HepG2 (cell line): ENCODE measurements at regions not wholly inside any gene's neighbourhood (a gene's known extent, or its start where the extent isn't known, plus 50 kb on each side); places are given as distances from the start of the nearest gene placed in this dataset.

Experiments used
- ATAC-seq: fragments of 200-7000 bp; cut with Tn5 transposase; 3 replicates; pipeline ENCODE4 v1.9.1; 2020; ENCODE audit warnings: mild to moderate bottlenecking, moderate library complexity
- BruUV-seq: library from RNA; stranded (reverse); fragments of 400-500 nt; replicated peaks from 2 replicates; lab custom pipeline; 2021; lab: Mats Ljungman, UMichigan
- CTCF ChIA-PET: fragments of 300-600 bp; formaldehyde crosslinking; extraction: SDS; loops from one replicate; lab custom pipeline; 2021; ENCODE audit warnings: low total read pairs, inconsistent platforms, low intra/inter-chr PET ratio; lab: Yijun Ruan, JAX
- POLR2A ChIA-PET: fragments of 350-600 bp; sonication (Branson Sonifier 250); formaldehyde crosslinking; loops from one replicate; lab custom pipeline; 2020; ENCODE audit warnings: antibody characterized with exemption, inconsistent platforms; lab: Yijun Ruan, JAX
- DNase-seq: peaks from one replicate; pipeline ENCODE4 v3.0.0-alpha.2; 2015; ENCODE audit warnings: low spot score
- FAIRE-seq: peaks from 3 replicates; lab custom pipeline; 2011; peaks lifted over from hg19 to GRCh38; lab: Jason Lieb, UNC
- H2AFZ ChIP-seq: one replicate; pipeline ENCODE4 v1.6.1; 2011; ENCODE audit warnings: low read length, inconsistent platforms
- H3K27ac ChIP-seq: fragments of 300-600 bp; 3 replicates; pipeline ENCODE4 v1.8.0; 2011; ENCODE audit warnings: mixed run types, mild to moderate bottlenecking, mixed read lengths, low read length, inconsistent platforms; ENCODE audit not compliant: insufficient read depth; ENCODE audit errors: extremely low read length
- H3K27me3 ChIP-seq, 2 experiments: fragments of 200-600 bp in 1 of 2; 2 replicates in 1 of 2; 3 replicates in 1 of 2; pipeline versions ENCODE4 v1.6.0 to v1.8.0; 2011; ENCODE audit warnings: low read length in 2 of 2, mild to moderate bottlenecking in 2 of 2, moderate library complexity in 2 of 2, inconsistent platforms in 1 of 2; ENCODE audit not compliant: insufficient read depth in 2 of 2, control insufficient read depth in 1 of 2
- H3K36me3 ChIP-seq, 2 experiments: fragments of 200-600 bp in 1 of 2; replicated peaks in 1 of 2; 2 replicates in 1 of 2; 3 replicates in 1 of 2; pipeline versions ENCODE4 v1.5.1 to v1.8.0; 2011; ENCODE audit warnings: low read length in 2 of 2, inconsistent platforms in 1 of 2; ENCODE audit not compliant: insufficient read depth in 2 of 2, control insufficient read depth in 1 of 2
- H3K4me1 ChIP-seq: 2 replicates; pipeline ENCODE4 v1.5.1; 2012; ENCODE audit warnings: low read length, inconsistent platforms; ENCODE audit not compliant: insufficient read depth
- H3K4me2 ChIP-seq: 2 replicates; pipeline ENCODE4 v1.6.0; 2011; ENCODE audit warnings: low read depth, low read length, inconsistent platforms
- H3K4me3 ChIP-seq, 3 experiments: fragments of 200-600 bp in 1 of 3; sonication (generic), shearing (Covaris generic) in 1 of 3; replicated peaks in 1 of 3; 2 replicates each; pipeline ENCODE4 v1.5.1; 2011 to 2016; ENCODE audit warnings: low read length in 3 of 3, inconsistent platforms in 2 of 3, low read depth in 2 of 3, mild to moderate bottlenecking in 2 of 3, control low read depth in 1 of 3, mixed read lengths in 1 of 3; ENCODE audit not compliant: insufficient read depth in 1 of 3
- H3K79me2 ChIP-seq: one replicate; pipeline ENCODE4 v1.6.1; 2011; ENCODE audit warnings: low read length, inconsistent platforms; ENCODE audit not compliant: insufficient read depth
- H3K9ac ChIP-seq: 2 replicates; pipeline ENCODE4 v1.6.0; 2011; ENCODE audit warnings: mild to moderate bottlenecking, low read depth, low read length, inconsistent platforms; ENCODE audit not compliant: insufficient read depth
- H3K9me3 ChIP-seq: 2 replicates; pipeline ENCODE4 v1.5.1; 2012; ENCODE audit warnings: mild to moderate bottlenecking, low read length
- H4K20me1 ChIP-seq: 2 replicates; pipeline ENCODE4 v1.6.0; 2011; ENCODE audit warnings: inconsistent platforms, mild to moderate bottlenecking, low read length, moderate library complexity; ENCODE audit not compliant: insufficient read depth
- ARNT ChIP-seq: fragments of 450-650 bp; IDR thresholded peaks from 2 replicates; pipeline ENCODE4 v1.6.1; 2017
- DNMT3B ChIP-seq: conservative IDR thresholded peaks from 2 replicates; pipeline ENCODE4 v1.6.1; 2016; ENCODE audit warnings: missing biosample characterization, control low read depth
- JARID2 ChIP-seq: sonication (generic); formaldehyde crosslinking; IDR thresholded peaks from 2 replicates; pipeline ENCODE4 v1.8.1; 2023; ENCODE audit warnings: missing genetic modification reagents, inconsistent platforms; ENCODE audit not compliant: insufficient replicate concordance
- KAT7 ChIP-seq: IDR thresholded peaks from 2 replicates; pipeline ENCODE4 v1.6.1; 2018; ENCODE audit warnings: borderline replicate concordance, missing compliant biosample characterization
- MAFF ChIP-seq: IDR thresholded peaks from 2 replicates; pipeline ENCODE4 v1.6.1; 2011; ENCODE audit warnings: low read depth, low read length, improper control_type of control experiment
- MAFK ChIP-seq, 2 experiments: IDR thresholded peaks in 1 of 2; conservative IDR thresholded peaks in 1 of 2; 2 replicates each; pipeline ENCODE4 v1.6.1; 2011; ENCODE audit warnings: improper control_type of control experiment in 2 of 2, low read length in 2 of 2
- RAD21 ChIP-seq: fragments of 450-650 bp; formaldehyde crosslinking; IDR thresholded peaks from 2 replicates; pipeline ENCODE4 v1.5.0; 2020; ENCODE audit warnings: mild to moderate bottlenecking
- RFX1 ChIP-seq: fragments of 450-650 bp; IDR thresholded peaks from 2 replicates; pipeline ENCODE4 v1.6.1; 2017
- SIX1 ChIP-seq: sonication (generic); formaldehyde crosslinking; IDR thresholded peaks from 2 replicates; pipeline ENCODE4 v1.4.0; 2020; ENCODE audit warnings: missing genetic modification reagents, borderline replicate concordance
- SMARCC2 ChIP-seq: fragments of 450-650 bp; IDR thresholded peaks from 2 replicates; pipeline ENCODE4 v1.6.1; 2017; ENCODE audit warnings: antibody characterized with exemption, mild to moderate bottlenecking
- TOPORS ChIP-seq: sonication (generic); formaldehyde crosslinking; IDR thresholded peaks from 2 replicates; pipeline ENCODE4 v1.8.0; 2023; ENCODE audit warnings: mild to moderate bottlenecking, missing genetic modification reagents
- ZMYM4 ChIP-seq: sonication (generic); formaldehyde crosslinking; IDR thresholded peaks from 2 replicates; pipeline ENCODE4 v1.8.1; 2023; ENCODE audit warnings: mild to moderate bottlenecking, missing genetic modification reagents
- ZNF17 ChIP-seq: sonication (generic); formaldehyde crosslinking; IDR thresholded peaks from 2 replicates; pipeline ENCODE4 v1.5.0; 2020; ENCODE audit warnings: mild to moderate bottlenecking, missing genetic modification reagents
- ZNF205 ChIP-seq: IDR thresholded peaks from 2 replicates; pipeline ENCODE4 v1.6.1; 2018; ENCODE audit warnings: missing biosample characterization, missing genetic modification reagents
- ZNF563 ChIP-seq: sonication (generic); formaldehyde crosslinking; IDR thresholded peaks from 2 replicates; pipeline ENCODE4 v1.8.0; 2022; ENCODE audit warnings: mild to moderate bottlenecking, moderate library complexity, missing genetic modification reagents
- ZSCAN22 ChIP-seq: sonication (generic); formaldehyde crosslinking; IDR thresholded peaks from 2 replicates; pipeline ENCODE4 v1.4.0; 2020; ENCODE audit warnings: mild to moderate bottlenecking, missing genetic modification reagents
- WGBS: methylation state at CpG from one replicate; pipeline ENCODE4 v1.1.6; 2017; ENCODE audit warnings: low lambda C conversion rate; 5-methylcytosine and 5-hydroxymethylcytosine counted together
- in situ Hi-C: cut with HindIII; loops from 2 replicates; pipeline ENCODE4 v1.10.0; 2017; ENCODE audit warnings: low pct_unique_long_range_greater_than_20kb; ENCODE audit not compliant: extremely low pct_ligation_motif_present
- intact Hi-C: fragments of 100-400 bp; cut with micrococcal nuclease; formaldehyde crosslinking; loops from one replicate; pipeline ENCODE4 v1.10.0; 2022; ENCODE audit not compliant: unreplicated experiment
- TF ChIP-seq, protein P1 (sequence below): sonication (generic); formaldehyde crosslinking; IDR thresholded peaks from 2 replicates; pipeline ENCODE4 v1.8.0; 2022; ENCODE audit warnings: low read depth, missing genetic modification reagents
- TF ChIP-seq, protein P2 (sequence below): IDR thresholded peaks from 2 replicates; pipeline ENCODE4 v1.6.1; 2016; ENCODE audit warnings: missing biosample characterization, missing genetic modification reagents, low read depth

DNA sequence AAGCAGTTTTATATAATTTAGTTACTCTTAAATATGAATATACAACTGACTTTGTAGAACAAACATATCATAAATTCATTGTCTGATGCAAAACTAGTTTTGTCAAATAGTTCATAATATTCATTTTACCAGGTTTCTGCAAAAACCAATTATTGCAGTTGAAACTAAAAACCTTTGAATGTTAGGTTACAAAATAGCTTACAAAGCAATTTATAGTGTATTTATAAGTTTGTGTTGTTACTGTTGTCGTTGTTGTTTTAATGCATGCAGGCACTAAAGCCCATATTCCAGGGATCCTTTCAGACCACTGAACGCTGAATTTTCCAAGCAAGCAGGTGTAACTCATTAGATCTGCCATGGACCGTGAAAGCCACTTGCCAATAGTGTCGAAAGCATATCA, 427.6 kb downstream of the ZFHX3 start:
- ChIA-PET POLR2A (interaction anchor here (0.8 kb wide), 1 partner anchor 23 kb away, joined by 3 read pairs; no protein-coding TSS in a partner anchor), CTCF (no interaction called here)
- peaks cover 0 to 2% of the 10 kb centered on the region in 2 experiments; a peak in 1 of 5 replicates for H3K36me3 ChIP-seq
- H2AFZ ChIP-seq: no peak overlapping the region
- no peak for DNase-seq
- 92% methylated on average over 4 of the region's 4 CpGs for WGBS
- in situ Hi-C loops (no loop called here), intact Hi-C loops (no loop called here)
- no peaks in the 10 kb centered on the region for H3K9me3 ChIP-seq
- BruUV-seq: no TSS peak
- no peaks in the 10 kb centered on the region for H3K4me1 ChIP-seq
- H3K27me3 ChIP-seq: no peaks in the 10 kb centered on the region
- H3K9ac ChIP-seq: no peak overlapping the region
- no peak overlapping the region for H3K27ac ChIP-seq
- TF ChIP-seq ZNF17 (CRISPR knock-in tag) (no peak), RAD21 (CRISPR knock-in tag) (no peak), MAFF (peak; percentile 84), MAFK (conservative IDR thresholded peaks at IDR 0.05 in 1 of 2, IDR thresholded peaks at IDR 0.05 in 1 of 2; ENCODE audit: low read length in 2 of 2) (peak; percentile 87 to 89), ZSCAN22 (CRISPR knock-in tag) (no peak), SMARCC2 (no peak)
- H3K79me2 ChIP-seq: peaks cover 2% of the 10 kb centered on the region
- H3K4me3 ChIP-seq: no peak overlapping the region
- FAIRE-seq: no peak
- no peaks in the 10 kb centered on the region for H4K20me1 ChIP-seq
- no peak overlapping the region for H3K4me2 ChIP-seq
- no peak for ATAC-seq

DNA sequence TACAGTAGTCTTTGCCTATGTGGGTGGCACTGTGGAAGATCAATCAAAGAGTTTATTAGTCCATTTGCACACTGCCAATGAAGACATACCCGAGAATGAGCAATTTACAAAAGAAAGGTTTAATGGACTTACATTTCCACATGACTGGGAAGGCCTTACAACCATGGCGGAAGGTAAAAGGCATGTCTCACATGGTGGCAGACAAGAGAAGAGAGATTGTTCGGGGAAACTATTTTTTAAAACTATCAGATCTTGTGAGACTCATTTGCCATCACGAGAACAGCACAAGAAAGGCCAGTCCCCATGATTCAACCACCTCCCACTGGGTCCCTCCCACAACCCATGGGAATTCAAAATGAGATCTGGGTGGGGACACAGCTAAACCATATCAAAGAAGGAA, 432.1 kb downstream of the ZFHX3 start:
- ATAC-seq: no peak
- 96% methylated on average over 4 of the region's 4 CpGs for WGBS
- Histone ChIP-seq H3K9ac (no peak overlapping the region), H2AFZ (no peak overlapping the region), H3K79me2 (peaks cover 2% of the 10 kb centered on the region), H3K4me3 (no peak overlapping the region), H3K4me2 (no peak overlapping the region), H3K27me3 (no peaks in the 10 kb centered on the region), H3K27ac (no peak overlapping the region), H4K20me1 (no peaks in the 10 kb centered on the region), H3K4me1 (0 out of 2 replicates have a peak, but pooled peaks cover 6% of the 10 kb centered on the region), H3K9me3 (no peaks in the 10 kb centered on the region), H3K36me3 (peaks cover 0 to 4% of the 10 kb centered on the region in 2 experiments; a peak in 1 of 5 replicates)
- no peak for DNase-seq
- CTCF ChIA-PET: no interaction called here
- TF ChIP-seq DNMT3B (CRISPR knock-in tag) (no peak), TOPORS (no peak), JARID2 (no peak), ZNF563 (CRISPR knock-in tag) (no peak), KAT7 (CRISPR knock-in tag) (no peak), ZMYM4 (CRISPR knock-in tag) (no peak), RFX1 (no peak), ARNT (no peak), ZNF205 (CRISPR knock-in tag) (no peak), SIX1 (CRISPR knock-in tag) (no peak)
- TF ChIP-seq, protein P1, sequence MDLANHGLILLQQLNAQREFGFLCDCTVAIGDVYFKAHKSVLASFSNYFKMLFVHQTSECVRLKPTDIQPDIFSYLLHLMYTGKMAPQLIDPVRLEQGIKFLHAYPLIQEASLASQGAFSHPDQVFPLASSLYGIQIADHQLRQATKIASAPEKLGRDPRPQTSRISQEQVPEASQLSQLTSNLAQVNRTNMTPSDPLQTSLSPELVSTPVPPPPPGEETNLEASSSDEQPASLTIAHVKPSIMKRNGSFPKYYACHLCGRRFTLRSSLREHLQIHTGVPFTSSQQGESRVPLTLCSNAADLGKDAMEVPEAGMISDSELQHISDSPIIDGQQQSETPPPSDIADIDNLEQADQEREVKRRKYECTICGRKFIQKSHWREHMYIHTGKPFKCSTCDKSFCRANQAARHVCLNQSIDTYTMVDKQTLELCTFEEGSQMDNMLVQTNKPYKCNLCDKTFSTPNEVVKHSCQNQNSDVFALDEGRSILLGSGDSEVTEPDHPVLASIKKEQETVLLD (CRISPR knock-in tag): no peak
- TF ChIP-seq, protein P2, sequence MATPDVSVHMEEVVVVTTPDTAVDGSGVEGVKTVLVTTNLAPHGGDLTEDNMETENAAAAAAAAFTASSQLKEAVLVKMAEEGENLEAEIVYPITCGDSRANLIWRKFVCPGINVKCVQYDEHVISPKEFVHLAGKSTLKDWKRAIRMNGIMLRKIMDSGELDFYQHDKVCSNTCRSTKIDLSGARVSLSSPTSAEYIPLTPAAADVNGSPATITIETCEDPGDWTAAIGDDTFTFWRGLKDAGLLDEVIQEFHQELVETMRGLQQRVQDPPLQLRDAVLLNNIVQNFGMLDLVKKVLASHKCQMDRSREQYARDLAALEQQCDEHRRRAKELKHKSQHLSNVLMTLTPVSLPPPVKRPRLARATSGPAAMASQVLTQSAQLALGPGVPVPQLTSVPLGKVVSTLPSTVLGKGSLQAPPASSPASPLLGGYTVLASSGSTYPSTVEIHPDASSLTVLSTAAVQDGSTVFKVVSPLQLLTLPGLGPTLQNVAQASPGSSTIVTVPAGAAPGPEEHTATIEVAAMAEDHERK (CRISPR knock-in tag): no peak
- in situ Hi-C loops: no loop called here
- no peak for FAIRE-seq
- intact Hi-C loops: no loop called here
- POLR2A ChIA-PET: no interaction called here
- BruUV-seq: no TSS peak
